ENCODE measurements at regions not wholly inside any gene's neighbourhood (a gene's known extent, or its start where the extent isn't known, plus 50 kb on each side); places are given as distances from the start of the nearest gene placed in this dataset.

DNA sequence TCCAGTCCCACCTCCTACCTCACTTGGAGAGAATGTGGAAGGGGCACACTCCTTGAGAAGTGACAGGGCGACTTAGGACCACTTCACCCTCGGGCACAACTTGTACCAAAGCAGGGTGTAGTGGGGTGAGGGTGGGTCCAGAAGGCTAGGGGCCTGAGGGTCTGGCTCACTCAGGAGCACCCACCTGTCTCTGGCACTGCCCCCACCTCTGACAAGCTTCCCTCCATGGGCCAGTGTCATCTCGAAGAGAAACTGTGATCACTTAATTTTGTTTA lies 76.9 kb upstream of the OLFM1 start:
- no peak for DNase-seq
- intact Hi-C loops (cut with DNase I), result no loop called here
- no peak for ATAC-seq
- H3K27me3 ChIP-seq, result peaks cover 0 to 10% of the 10 kb centered on the region in 2 donors
- H3K36me3 ChIP-seq, result no peaks in the 10 kb centered on the region
- no peak overlapping the region for H3K4me3 ChIP-seq
- no peaks in the 10 kb centered on the region for H3K4me1 ChIP-seq
- H3K27ac ChIP-seq, result no peak overlapping the region
- no peak for TF ChIP-seq CTCF (IDR thresholded peaks at IDR 0.05)
- no peaks in the 10 kb centered on the region for H3K9me3 ChIP-seq

DNA sequence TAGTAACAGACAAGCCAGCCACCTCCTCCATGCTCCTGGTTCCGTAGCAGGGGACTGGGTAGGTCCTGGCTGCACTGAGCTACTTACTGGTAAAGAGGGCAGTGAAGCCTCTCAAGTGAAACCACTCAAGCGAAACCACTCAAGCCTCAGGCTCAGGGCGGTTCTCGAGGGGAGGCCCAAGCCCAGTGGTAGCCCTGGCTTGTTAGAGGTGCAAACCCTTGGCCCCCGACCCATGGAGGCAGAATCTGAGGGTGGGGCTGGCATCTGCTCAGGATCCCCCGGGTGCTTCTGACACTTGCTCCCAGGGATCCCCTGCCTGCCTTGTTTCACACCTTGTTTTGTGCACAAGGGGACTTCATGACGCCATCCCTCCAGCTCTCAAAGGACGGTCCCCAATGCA lies 76.5 kb upstream of the OLFM1 start:
- H3K27me3 ChIP-seq, result peaks cover 0 to 10% of the 10 kb centered on the region in 2 donors
- TF ChIP-seq CTCF (IDR thresholded peaks at IDR 0.05), result no peak
- ATAC-seq (peak; percentile 96), DNase-seq (peak in 3 of 4 donors; percentile 49 to 62 (median 61))
- H3K27ac ChIP-seq, result no peak overlapping the region
- H3K36me3 ChIP-seq, result no peaks in the 10 kb centered on the region
- H3K9me3 ChIP-seq, result no peaks in the 10 kb centered on the region
- intact Hi-C loops (cut with DNase I), result no loop called here
- no peaks in the 10 kb centered on the region for H3K4me1 ChIP-seq
- H3K4me3 ChIP-seq, result no peak overlapping the region

DNA sequence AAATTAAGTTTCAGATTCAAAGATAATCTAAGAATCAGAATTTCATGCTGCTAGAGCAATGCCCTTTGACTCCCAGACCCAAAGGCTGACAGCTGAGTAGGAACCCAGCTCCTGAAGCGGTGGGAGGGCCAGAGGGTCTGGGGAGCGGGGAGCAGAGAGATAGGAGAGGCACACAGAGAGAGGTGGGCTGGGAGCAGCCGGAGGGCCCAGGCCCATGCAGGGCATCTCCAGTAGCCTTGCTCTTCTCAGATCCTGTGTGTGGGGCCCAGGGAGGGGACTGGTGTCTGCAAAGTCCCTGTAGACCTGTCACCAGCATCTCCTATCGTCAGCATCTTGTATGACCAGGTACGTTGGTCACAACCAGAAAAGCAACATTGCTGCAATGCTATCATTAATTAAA lies 75.3 kb upstream of the OLFM1 start:
- no peak for TF ChIP-seq CTCF (IDR thresholded peaks at IDR 0.05)
- ATAC-seq, result no peak
- no peaks in the 10 kb centered on the region for H3K4me1 ChIP-seq
- no peaks in the 10 kb centered on the region for H3K9me3 ChIP-seq
- DNase-seq, result peak in 1 of 4 donors; percentile 50
- intact Hi-C loops (cut with DNase I), result no loop called here
- no peak overlapping the region for H3K4me3 ChIP-seq
- H3K27me3 ChIP-seq, result peaks cover 0 to 10% of the 10 kb centered on the region in 2 donors
- H3K36me3 ChIP-seq, result no peaks in the 10 kb centered on the region
- H3K27ac ChIP-seq, result no peak overlapping the region

DNA sequence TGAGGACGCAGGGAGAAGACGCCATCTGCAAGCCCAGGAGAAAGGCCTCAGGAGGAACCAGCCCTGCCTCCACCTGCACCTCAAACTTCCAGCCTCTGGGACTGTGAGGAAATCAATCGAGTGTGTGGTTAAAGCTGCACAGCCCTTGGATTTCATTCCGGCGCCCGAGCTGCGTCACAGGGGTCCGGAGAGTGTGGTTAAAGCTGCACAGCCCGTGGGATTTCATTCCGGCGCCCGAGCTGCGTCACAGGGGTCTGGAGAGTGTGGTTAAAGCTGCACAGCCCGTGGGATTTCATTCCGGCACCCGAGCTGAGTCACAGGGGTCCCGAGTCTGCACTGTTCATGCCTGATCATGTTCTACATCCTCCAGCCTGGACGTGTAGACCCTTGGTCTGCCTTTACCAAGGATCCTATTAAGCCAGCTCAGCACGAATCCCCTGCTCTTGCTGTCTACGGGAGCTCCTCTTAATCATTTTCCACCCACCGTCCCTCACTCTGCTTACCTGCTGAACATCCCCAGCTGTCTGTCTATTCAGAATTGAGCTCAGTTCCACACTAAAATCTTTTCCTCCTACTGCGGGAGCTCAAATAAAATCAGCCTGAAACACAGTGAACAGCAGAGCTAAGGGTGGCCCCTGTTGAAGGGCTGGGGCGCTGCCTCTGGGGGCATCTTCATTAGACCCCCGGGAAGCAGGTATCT lies 73.0 kb upstream of the OLFM1 start:
- no peak overlapping the region for H3K27ac ChIP-seq
- H3K4me1 ChIP-seq, result no peaks in the 10 kb centered on the region
- no peaks in the 10 kb centered on the region for H3K36me3 ChIP-seq
- intact Hi-C loops (cut with DNase I), result no loop called here
- ATAC-seq (no peak), DNase-seq (peak in 1 of 4 donors; percentile 37)
- H3K4me3 ChIP-seq, result no peak overlapping the region
- H3K27me3 ChIP-seq, result peaks cover 0 to 10% of the 10 kb centered on the region in 2 donors
- H3K9me3 ChIP-seq, result no peaks in the 10 kb centered on the region
- TF ChIP-seq CTCF (IDR thresholded peaks at IDR 0.05), result no peak

DNA sequence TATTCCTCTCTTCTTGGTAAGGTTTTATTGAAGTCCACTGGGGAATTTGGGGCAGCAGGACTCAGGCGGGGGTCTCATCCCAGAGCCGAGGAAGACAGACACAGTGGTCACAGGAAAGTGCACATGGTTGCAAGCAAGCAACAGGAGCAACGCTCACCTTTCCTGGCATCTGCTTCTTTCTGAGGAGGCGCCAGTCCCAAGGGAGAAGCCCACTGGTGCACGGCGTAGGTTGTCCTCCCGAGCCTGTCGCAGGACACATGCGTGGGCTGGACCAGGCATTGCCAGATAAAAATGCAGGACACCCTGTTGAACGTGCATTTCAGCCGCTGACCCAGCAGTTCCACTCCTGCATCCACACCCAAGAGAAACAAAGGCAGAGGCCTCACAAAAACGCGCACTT lies 72.4 kb upstream of the OLFM1 start:
- intact Hi-C loops (cut with DNase I), result no loop called here
- no peaks in the 10 kb centered on the region for H3K9me3 ChIP-seq
- H3K27me3 ChIP-seq, result peaks cover 0 to 10% of the 10 kb centered on the region in 2 donors
- H3K4me3 ChIP-seq, result no peak overlapping the region
- H3K36me3 ChIP-seq, result no peaks in the 10 kb centered on the region
- no peak overlapping the region for H3K27ac ChIP-seq
- no peak for ATAC-seq
- no peaks in the 10 kb centered on the region for H3K4me1 ChIP-seq
- no peak for TF ChIP-seq CTCF (IDR thresholded peaks at IDR 0.05)
- peak in 1 of 4 donors; percentile 37 for DNase-seq

Measured in left lung (tissue), 4 donors.